ENCODE measurements at regions not wholly inside any gene's neighbourhood (a gene's known extent, or its start where the extent isn't known, plus 50 kb on each side); places are given as distances from the start of the nearest gene placed in this dataset.

DNA sequence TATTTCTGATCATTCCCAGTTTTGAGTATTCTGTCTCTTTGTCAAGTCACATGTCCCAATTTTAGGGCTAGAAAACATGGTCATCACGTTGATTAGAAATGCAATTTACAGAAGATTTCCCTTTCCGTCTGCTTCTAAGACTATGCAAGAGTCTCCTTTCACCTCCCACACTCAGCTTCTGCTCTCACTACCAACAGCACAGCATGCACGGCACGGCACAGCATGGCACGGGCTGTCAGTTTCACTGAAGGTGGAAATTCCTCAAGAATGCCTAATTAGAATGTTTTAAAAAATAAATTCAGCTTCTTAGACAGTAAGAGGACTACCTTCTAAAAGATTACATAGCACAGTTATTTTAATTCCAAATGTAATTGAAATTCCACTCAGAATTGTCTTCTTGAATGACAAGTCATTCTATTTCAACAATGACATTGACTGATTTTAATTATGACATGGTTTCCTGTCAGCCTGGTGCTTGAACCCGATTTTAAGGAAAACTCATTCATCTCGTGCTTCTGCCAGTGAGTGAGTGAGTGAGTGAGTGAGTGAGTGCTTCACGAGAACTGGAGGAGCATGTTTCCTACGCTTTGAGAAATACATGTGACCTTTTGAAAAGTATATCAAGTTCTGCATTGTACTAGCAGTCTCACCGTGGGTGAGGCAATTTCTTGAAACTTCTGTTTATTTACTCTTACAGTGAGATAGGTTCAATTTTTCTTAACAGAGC lies 124.8 kb upstream of the SORBS2 start:
- H3K27ac ChIP-seq: no peak overlapping the region
- DNase-seq (ENCODE audit: low spot score in 2 of 2): no peak
- TF ChIP-seq, protein P1, sequence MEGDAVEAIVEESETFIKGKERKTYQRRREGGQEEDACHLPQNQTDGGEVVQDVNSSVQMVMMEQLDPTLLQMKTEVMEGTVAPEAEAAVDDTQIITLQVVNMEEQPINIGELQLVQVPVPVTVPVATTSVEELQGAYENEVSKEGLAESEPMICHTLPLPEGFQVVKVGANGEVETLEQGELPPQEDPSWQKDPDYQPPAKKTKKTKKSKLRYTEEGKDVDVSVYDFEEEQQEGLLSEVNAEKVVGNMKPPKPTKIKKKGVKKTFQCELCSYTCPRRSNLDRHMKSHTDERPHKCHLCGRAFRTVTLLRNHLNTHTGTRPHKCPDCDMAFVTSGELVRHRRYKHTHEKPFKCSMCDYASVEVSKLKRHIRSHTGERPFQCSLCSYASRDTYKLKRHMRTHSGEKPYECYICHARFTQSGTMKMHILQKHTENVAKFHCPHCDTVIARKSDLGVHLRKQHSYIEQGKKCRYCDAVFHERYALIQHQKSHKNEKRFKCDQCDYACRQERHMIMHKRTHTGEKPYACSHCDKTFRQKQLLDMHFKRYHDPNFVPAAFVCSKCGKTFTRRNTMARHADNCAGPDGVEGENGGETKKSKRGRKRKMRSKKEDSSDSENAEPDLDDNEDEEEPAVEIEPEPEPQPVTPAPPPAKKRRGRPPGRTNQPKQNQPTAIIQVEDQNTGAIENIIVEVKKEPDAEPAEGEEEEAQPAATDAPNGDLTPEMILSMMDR (IDR thresholded peaks at IDR 0.05): no peak
- no peak for TF ChIP-seq POLR2A (IDR thresholded peaks at IDR 0.05)
- no peak for TF ChIP-seq EP300 (IDR thresholded peaks at IDR 0.05)
- no peaks in the 10 kb centered on the region for H3K36me3 ChIP-seq
- no peak overlapping the region for H3K4me3 ChIP-seq
- H3K4me1 ChIP-seq: peaks cover 0 to 10% (median 0%) of the 10 kb centered on the region in 4 donors
- WGBS, 2 donors: 41 to 54% methylated on average over 10 of the region's 10 CpGs
- H3K9me3 ChIP-seq: no peaks in the 10 kb centered on the region
- H3K27me3 ChIP-seq: no peaks in the 10 kb centered on the region

DNA sequence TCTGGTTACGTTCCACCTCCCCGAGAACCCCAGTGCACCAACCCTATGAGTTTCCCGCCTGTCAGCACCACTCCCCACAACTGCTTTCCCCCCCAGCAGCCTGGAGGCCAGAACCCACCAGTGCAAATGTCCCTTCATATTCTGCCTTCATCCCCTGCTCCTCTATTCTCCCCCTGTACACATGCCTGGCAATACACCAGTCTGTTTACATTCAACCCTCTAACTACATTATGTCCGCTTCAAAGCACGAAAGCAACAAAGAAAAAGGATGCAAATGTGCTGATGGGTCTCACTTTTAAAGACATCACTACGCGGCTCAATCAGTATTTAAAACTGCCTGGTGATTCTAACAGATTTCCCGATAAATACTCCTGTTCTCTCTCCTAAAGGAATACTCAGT lies 126.7 kb upstream of the SORBS2 start:
- Histone ChIP-seq H3K4me1 (no peaks in the 10 kb centered on the region), H3K4me3 (no peak overlapping the region), H3K36me3 (no peaks in the 10 kb centered on the region), H3K27ac (no peak overlapping the region), H3K9me3 (no peaks in the 10 kb centered on the region), H3K27me3 (no peaks in the 10 kb centered on the region)
- WGBS, 2 donors: 92 to 96% methylated on average over 8 of the region's 8 CpGs
- no peak for TF ChIP-seq POLR2A (IDR thresholded peaks at IDR 0.05)
- TF ChIP-seq, protein P1 (IDR thresholded peaks at IDR 0.05): no peak
- no peak for TF ChIP-seq EP300 (IDR thresholded peaks at IDR 0.05)
- DNase-seq (ENCODE audit: low spot score in 2 of 2): no peak

DNA sequence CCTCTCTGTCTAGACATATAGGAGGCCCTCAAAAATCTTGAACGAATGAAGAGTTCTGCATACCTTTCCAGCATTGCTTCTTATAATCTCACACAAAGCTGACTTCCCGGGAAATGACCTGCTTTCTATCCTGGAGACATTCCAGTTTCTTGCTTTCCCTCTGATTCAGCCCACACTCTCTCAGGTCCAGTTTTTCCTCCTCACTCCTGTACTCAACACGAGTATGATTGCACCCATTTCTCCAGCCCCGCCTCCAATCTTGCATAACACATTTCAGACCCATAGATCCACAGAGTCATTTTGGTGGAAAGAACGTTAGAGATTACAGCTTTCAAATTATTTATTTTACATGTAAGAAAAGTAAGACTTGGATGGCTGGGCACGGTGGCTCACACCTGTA lies 127.5 kb upstream of the TLR3 start:
- Histone ChIP-seq H3K4me1 (no peaks in the 10 kb centered on the region), H3K36me3 (no peaks in the 10 kb centered on the region), H3K4me3 (no peak overlapping the region), H3K27ac (no peak overlapping the region), H3K9me3 (no peaks in the 10 kb centered on the region), H3K27me3 (no peaks in the 10 kb centered on the region)
- WGBS, 2 donors: 79 to 80% methylated on average over 6 of the region's 6 CpGs
- DNase-seq (ENCODE audit: low spot score in 2 of 2): no peak
- TF ChIP-seq, protein P1 (IDR thresholded peaks at IDR 0.05): no peak
- TF ChIP-seq EP300 (IDR thresholded peaks at IDR 0.05): no peak
- no peak for TF ChIP-seq POLR2A (IDR thresholded peaks at IDR 0.05)

DNA sequence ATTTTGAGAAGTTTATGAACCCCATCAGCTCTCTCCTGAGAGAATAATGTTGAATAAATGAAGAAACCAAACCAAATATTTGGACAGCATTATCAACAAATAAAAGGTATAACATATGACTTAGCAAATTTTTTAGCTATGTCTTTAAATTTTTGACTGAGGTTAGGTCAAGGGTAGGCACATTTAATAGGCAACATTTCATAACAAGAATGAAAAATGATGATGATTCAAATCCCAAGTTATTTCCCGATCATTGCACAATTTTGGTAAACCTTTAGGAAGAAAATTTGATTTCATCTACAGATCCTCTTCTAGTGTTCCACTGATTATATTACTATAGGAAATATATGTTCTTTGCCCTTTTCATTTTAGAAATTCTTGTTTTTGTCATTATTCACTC lies 123.7 kb upstream of the TLR3 start:
- Histone ChIP-seq H3K27ac (no peak overlapping the region), H3K9me3 (no peaks in the 10 kb centered on the region), H3K4me3 (no peak overlapping the region), H3K36me3 (no peaks in the 10 kb centered on the region), H3K4me1 (no peaks in the 10 kb centered on the region), H3K27me3 (no peaks in the 10 kb centered on the region)
- DNase-seq (ENCODE audit: low spot score in 2 of 2): no peak
- 88 to 89% methylated on average over 1 of the region's 1 CpG for whole genome bisulfite sequencing, 2 donors
- TF ChIP-seq, protein P1 (IDR thresholded peaks at IDR 0.05): no peak
- TF ChIP-seq POLR2A (IDR thresholded peaks at IDR 0.05) (no peak), EP300 (IDR thresholded peaks at IDR 0.05) (no peak)

DNA sequence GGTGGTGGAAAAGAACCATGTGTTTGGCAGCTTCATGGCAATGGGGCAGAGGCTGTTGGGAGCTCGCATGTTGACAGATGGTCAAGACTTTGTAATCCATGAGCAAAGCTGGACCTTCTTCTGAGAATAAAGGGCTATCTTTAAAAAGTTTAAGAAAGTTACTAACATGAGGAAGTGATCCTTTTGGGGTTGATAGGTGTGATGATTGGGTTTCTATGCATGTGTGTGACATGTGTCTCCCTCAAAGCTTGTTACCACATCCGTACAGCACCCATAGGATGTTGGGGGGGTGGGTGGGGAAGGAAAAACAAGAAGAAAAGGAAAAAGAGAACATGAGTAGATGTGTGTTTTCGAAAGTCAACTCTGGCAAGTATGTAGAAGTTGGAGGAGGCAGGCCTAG lies 123.0 kb upstream of the TLR3 start:
- no peak overlapping the region for H3K27ac ChIP-seq
- no peaks in the 10 kb centered on the region for H3K27me3 ChIP-seq
- WGBS, 2 donors: 93% methylated on average over 3 of the region's 3 CpGs
- no peak overlapping the region for H3K4me3 ChIP-seq
- H3K9me3 ChIP-seq: no peaks in the 10 kb centered on the region
- no peaks in the 10 kb centered on the region for H3K36me3 ChIP-seq
- no peak for DNase-seq (ENCODE audit: low spot score in 2 of 2)
- no peaks in the 10 kb centered on the region for H3K4me1 ChIP-seq
- TF ChIP-seq POLR2A (IDR thresholded peaks at IDR 0.05) (no peak), EP300 (IDR thresholded peaks at IDR 0.05) (no peak)
- TF ChIP-seq, protein P1 (IDR thresholded peaks at IDR 0.05): no peak

All from tibial nerve (tissue), 4 donors.